Ascending aorta (tissue), 2 donors: ENCODE measurements at regions not wholly inside any gene's neighbourhood (a gene's known extent, or its start where the extent isn't known, plus 50 kb on each side); places are given as distances from the start of the nearest gene placed in this dataset.

ENCODE experiments used
- DNase-seq, 2 donors: peaks; one replicate each; pipeline ENCODE4 v3.0.0-alpha.2; 2019; ENCODE audit warnings: low spot score in 2 of 2
- H3K27ac ChIP-seq, 2 donors: fragments of 200-600 bp; sonication (generic); one replicate each; pipeline ENCODE4 v1.5.1; 2016 to 2017; ENCODE audit warnings: mild to moderate bottlenecking in 1 of 2
- H3K27me3 ChIP-seq: fragments of 200-600 bp; sonication (generic); one replicate; pipeline ENCODE4 v1.5.1; 2017
- H3K36me3 ChIP-seq, 2 donors: fragments of 200-600 bp; sonication (generic); one replicate each; pipeline ENCODE4 v1.5.1; 2016
- H3K4me1 ChIP-seq, 2 donors: fragments of 200-600 bp; sonication (generic); one replicate each; pipeline ENCODE4 v1.5.1; 2016 to 2017; ENCODE audit warnings: mild to moderate bottlenecking in 1 of 2
- H3K4me3 ChIP-seq, 2 donors: fragments of 200-600 bp; sonication (generic); one replicate each; pipeline ENCODE4 v1.5.1; 2016 to 2017; ENCODE audit warnings: mild to moderate bottlenecking in 1 of 2
- H3K9me3 ChIP-seq, 2 donors: fragments of 200-600 bp; sonication (generic); one replicate each; pipeline ENCODE4 v1.5.1; 2016
- intact Hi-C: fragments of 100-400 bp; cut with DNase I; formaldehyde crosslinking; loops from one replicate; pipeline ENCODE4 v1.15.1; 2023
- TF ChIP-seq, protein P1 (sequence below), 3 experiments: fragments of 200-600 bp in 2 of 3; fragments of 450-650 bp in 1 of 3; sonication (generic) in 2 of 3; IDR thresholded peaks; one replicate each; pipeline ENCODE4 v1.5.1; 2016 to 2019; ENCODE audit warnings: antibody characterized with exemption in 3 of 3, mild to moderate bottlenecking in 1 of 3, moderate library complexity in 1 of 3

GRCh38 chr22:48178536-48178935, 1416.1 kb downstream of the TBC1D22A start:
- H3K4me1 ChIP-seq, result no peaks in the 10 kb centered on the region
- TF ChIP-seq, protein P1, sequence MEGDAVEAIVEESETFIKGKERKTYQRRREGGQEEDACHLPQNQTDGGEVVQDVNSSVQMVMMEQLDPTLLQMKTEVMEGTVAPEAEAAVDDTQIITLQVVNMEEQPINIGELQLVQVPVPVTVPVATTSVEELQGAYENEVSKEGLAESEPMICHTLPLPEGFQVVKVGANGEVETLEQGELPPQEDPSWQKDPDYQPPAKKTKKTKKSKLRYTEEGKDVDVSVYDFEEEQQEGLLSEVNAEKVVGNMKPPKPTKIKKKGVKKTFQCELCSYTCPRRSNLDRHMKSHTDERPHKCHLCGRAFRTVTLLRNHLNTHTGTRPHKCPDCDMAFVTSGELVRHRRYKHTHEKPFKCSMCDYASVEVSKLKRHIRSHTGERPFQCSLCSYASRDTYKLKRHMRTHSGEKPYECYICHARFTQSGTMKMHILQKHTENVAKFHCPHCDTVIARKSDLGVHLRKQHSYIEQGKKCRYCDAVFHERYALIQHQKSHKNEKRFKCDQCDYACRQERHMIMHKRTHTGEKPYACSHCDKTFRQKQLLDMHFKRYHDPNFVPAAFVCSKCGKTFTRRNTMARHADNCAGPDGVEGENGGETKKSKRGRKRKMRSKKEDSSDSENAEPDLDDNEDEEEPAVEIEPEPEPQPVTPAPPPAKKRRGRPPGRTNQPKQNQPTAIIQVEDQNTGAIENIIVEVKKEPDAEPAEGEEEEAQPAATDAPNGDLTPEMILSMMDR (IDR thresholded peaks at IDR 0.05), result no peak
- no peak overlapping the region for H3K27ac ChIP-seq
- intact Hi-C loops, result no loop called here
- no peaks in the 10 kb centered on the region for H3K36me3 ChIP-seq
- no peaks in the 10 kb centered on the region for H3K27me3 ChIP-seq
- DNase-seq, result no peak
- H3K9me3 ChIP-seq, result no peaks in the 10 kb centered on the region
- no peak overlapping the region for H3K4me3 ChIP-seq

GRCh38 chr22:48177631-48178030, 1415.2 kb downstream of the TBC1D22A start:
- Histone ChIP-seq H3K4me3 (no peak overlapping the region), H3K36me3 (no peaks in the 10 kb centered on the region), H3K27me3 (no peaks in the 10 kb centered on the region), H3K4me1 (no peaks in the 10 kb centered on the region), H3K27ac (no peak overlapping the region), H3K9me3 (no peaks in the 10 kb centered on the region)
- intact Hi-C loops, result no loop called here
- TF ChIP-seq, protein P1 (IDR thresholded peaks at IDR 0.05), result no peak
- DNase-seq, result no peak

- Histone ChIP-seq H3K9me3 (no peaks in the 10 kb centered on the region), H3K27ac (no peak overlapping the region), H3K4me3 (no peak overlapping the region), H3K4me1 (no peaks in the 10 kb centered on the region), H3K36me3 (no peaks in the 10 kb centered on the region), H3K27me3 (no peaks in the 10 kb centered on the region)
- peak in 1 of 2 donors; percentile 16 for DNase-seq
- intact Hi-C loops, result no loop called here
- TF ChIP-seq, protein P1 (IDR thresholded peaks at IDR 0.05), result no peak
Measured at GRCh38 chr22:48175721-48176120, 1413.3 kb downstream of the TBC1D22A start.

DNA sequence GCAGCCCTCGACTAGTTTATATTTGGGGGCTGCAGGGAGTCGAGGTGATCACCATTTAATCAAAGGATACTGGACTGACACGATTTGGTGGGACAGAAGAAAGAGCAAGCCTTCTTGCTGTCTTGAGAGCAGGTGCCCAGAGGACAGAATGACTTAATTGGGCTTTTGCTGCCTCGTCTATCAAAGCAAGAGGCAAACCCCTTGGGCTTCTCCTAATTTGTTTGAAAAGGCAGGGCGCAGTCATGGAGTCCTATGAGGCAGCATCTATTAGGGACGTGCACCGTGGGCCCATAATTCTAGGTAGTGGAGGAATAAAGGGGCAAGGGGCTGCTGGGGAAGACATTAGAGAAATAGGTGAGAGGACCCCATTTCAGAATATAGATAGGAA, 1411.3 kb downstream of the TBC1D22A start:
- intact Hi-C loops, result no loop called here
- H3K9me3 ChIP-seq, result no peaks in the 10 kb centered on the region
- peak in 1 of 2 donors; percentile 45 for DNase-seq
- no peak overlapping the region for H3K27ac ChIP-seq
- H3K36me3 ChIP-seq, result no peaks in the 10 kb centered on the region
- TF ChIP-seq, protein P1 (IDR thresholded peaks at IDR 0.05), result no peak
- no peaks in the 10 kb centered on the region for H3K4me1 ChIP-seq
- no peaks in the 10 kb centered on the region for H3K27me3 ChIP-seq
- no peak overlapping the region for H3K4me3 ChIP-seq

GRCh38 chr22:48173061-48173772, 1410.8 kb downstream of the TBC1D22A start:
- no peaks in the 10 kb centered on the region for H3K36me3 ChIP-seq
- H3K27me3 ChIP-seq, result no peaks in the 10 kb centered on the region

More at GRCh38 chr22:48173061-48173772, 1410.8 kb downstream of the TBC1D22A start:
- Histone ChIP-seq H3K27ac (no peak overlapping the region), H3K4me3 (no peak overlapping the region), H3K4me1 (no peaks in the 10 kb centered on the region), H3K9me3 (no peaks in the 10 kb centered on the region)
- intact Hi-C loops, result no loop called here
- peak in 1 of 2 donors; percentile 12 for DNase-seq
- TF ChIP-seq, protein P1 (IDR thresholded peaks at IDR 0.05), result no peak
